Astrocyte of the cerebellum (primary cell): ENCODE measurements at regions not wholly inside any gene's neighbourhood (a gene's known extent, or its start where the extent isn't known, plus 50 kb on each side); places are given as distances from the start of the nearest gene placed in this dataset.
"Not testable (repeated sequence)": the region's sequence is repeated elsewhere in the genome, so short reads cannot be mapped to it uniquely, and the experiment has no call there.

Experiments
- DNase-seq: peaks from one replicate; pipeline ENCODE4 v3.0.0-alpha.2; 2011; ENCODE audit warnings: low read depth
- H3K4me3 ChIP-seq: 2 replicates; pipeline ENCODE4 v1.5.1; 2011; ENCODE audit warnings: mild to moderate bottlenecking, low read depth, low read length, moderate library complexity
- CTCF ChIP-seq: IDR thresholded peaks from 2 replicates; pipeline ENCODE4 v1.5.1; 2012; ENCODE audit warnings: low read length, low read depth, moderate library complexity, mild to moderate bottlenecking; ENCODE audit errors: missing control alignments
- in situ Hi-C: cut with HindIII; loops from 2 replicates; pipeline ENCODE4 v1.10.0; 2017; ENCODE audit warnings: low sequenced_read_pairs

- no peak for DNase-seq
- in situ Hi-C loops: no loop called here
- TF ChIP-seq CTCF: no peak
- no peak overlapping the region for H3K4me3 ChIP-seq
Measured at GRCh38 chr1:241447031-241447644, 72.4 kb downstream of the FH start.

- no peak overlapping the region for H3K4me3 ChIP-seq
- no peak for TF ChIP-seq CTCF
- DNase-seq: no peak
- in situ Hi-C loops: no loop called here
Measured at GRCh38 chr1:241444836-241445235, 74.7 kb downstream of the FH start.

- no peak for DNase-seq
- no peak for TF ChIP-seq CTCF
- in situ Hi-C loops: no loop called here
- H3K4me3 ChIP-seq: no peak overlapping the region
Measured at GRCh38 chr1:241443561-241443960, 76.0 kb downstream of the FH start.

- in situ Hi-C loops: no loop called here
- TF ChIP-seq CTCF: no peak
- DNase-seq: no peak
- H3K4me3 ChIP-seq: no peak overlapping the region
Measured at GRCh38 chr1:241442686-241443085, 76.9 kb downstream of the FH start.

GRCh38 chr1:241440904-241441303 lies 78.7 kb downstream of the FH start:
- no peak overlapping the region for H3K4me3 ChIP-seq
- no peak for DNase-seq
- in situ Hi-C loops: no loop called here
- no peak for TF ChIP-seq CTCF

- in situ Hi-C loops, H3K4me3 ChIP-seq, DNase-seq: not testable (repeated sequence)
Measured at GRCh38 chr1:241438686-241439085, 80.9 kb downstream of the FH start.

- DNase-seq: no peak
- TF ChIP-seq CTCF: no peak
- H3K4me3 ChIP-seq: no peak overlapping the region
- in situ Hi-C loops: no loop called here
Measured at GRCh38 chr1:241432241-241432640, 75.2 kb upstream of the RGS7 start.

- DNase-seq, in situ Hi-C loops, H3K4me3 ChIP-seq: not testable (repeated sequence)
Measured at GRCh38 chr1:241425091-241425490, 68.1 kb upstream of the RGS7 start.
